Astrocyte (in vitro differentiated cells and primary cell): ENCODE measurements at regions not wholly inside any gene's neighbourhood (a gene's known extent, or its start where the extent isn't known, plus 50 kb on each side); places are given as distances from the start of the nearest gene placed in this dataset.

ENCODE experiments used
- DNase-seq: peaks from one replicate; pipeline ENCODE4 v3.0.0-alpha.2; 2010; ENCODE audit warnings: low read depth
- FAIRE-seq: peaks from 2 replicates; lab custom pipeline; 2011; peaks lifted over from hg19 to GRCh38; lab: Jason Lieb, UNC
- H2AFZ ChIP-seq: 2 replicates; pipeline ENCODE4 v1.6.0; 2012; ENCODE audit warnings: low read depth, low read length, inconsistent platforms
- H3K27ac ChIP-seq: 2 replicates; pipeline ENCODE4 v1.5.1; 2011; ENCODE audit warnings: low read depth, low read length, inconsistent platforms
- H3K27me3 ChIP-seq: 2 replicates; pipeline ENCODE4 v1.6.0; 2011; ENCODE audit warnings: low read length, inconsistent platforms; ENCODE audit not compliant: insufficient read depth
- H3K36me3 ChIP-seq: 2 replicates; pipeline ENCODE4 v1.5.1; 2011; ENCODE audit warnings: low read length, inconsistent platforms; ENCODE audit not compliant: insufficient read depth
- H3K4me1 ChIP-seq: 2 replicates; pipeline ENCODE4 v1.5.1; 2011; ENCODE audit warnings: low read length, inconsistent platforms; ENCODE audit not compliant: insufficient read depth
- H3K4me2 ChIP-seq: 2 replicates; pipeline ENCODE4 v1.6.0; 2012; ENCODE audit warnings: low read length, inconsistent platforms
- H3K4me3 ChIP-seq: 2 replicates; pipeline ENCODE4 v1.5.1; 2011; ENCODE audit warnings: low read depth, mild to moderate bottlenecking, low read length, inconsistent platforms; ENCODE audit not compliant: insufficient read depth
- H3K79me2 ChIP-seq: 2 replicates; pipeline ENCODE4 v1.6.0; 2012; ENCODE audit warnings: mild to moderate bottlenecking, low read length, inconsistent platforms; ENCODE audit not compliant: insufficient read depth
- H3K9ac ChIP-seq: 2 replicates; pipeline ENCODE4 v1.6.0; 2012; ENCODE audit warnings: mild to moderate bottlenecking, low read length, inconsistent platforms
- H3K9me3 ChIP-seq: 2 replicates; pipeline ENCODE4 v1.5.1; 2012; ENCODE audit warnings: low read depth, mild to moderate bottlenecking, low read length, inconsistent platforms; ENCODE audit not compliant: insufficient read depth
- H4K20me1 ChIP-seq: 2 replicates; pipeline ENCODE4 v1.6.0; 2012; ENCODE audit warnings: low read length, inconsistent platforms; ENCODE audit not compliant: insufficient read depth
- H3K27ac Mint-ChIP-seq: one replicate; pipeline ENCODE4 v1.8.0; 2021; ENCODE audit warnings: mild to moderate bottlenecking, mixed read lengths; ENCODE audit not compliant: unreplicated experiment
- H3K27me3 Mint-ChIP-seq: one replicate; pipeline ENCODE4 v1.8.0; 2021; ENCODE audit warnings: low read depth, mixed read lengths; ENCODE audit not compliant: unreplicated experiment
- H3K36me3 Mint-ChIP-seq: one replicate; pipeline ENCODE4 v1.8.0; 2021; ENCODE audit warnings: low read depth, mixed read lengths; ENCODE audit not compliant: unreplicated experiment
- H3K4me1 Mint-ChIP-seq: one replicate; pipeline ENCODE4 v1.8.0; 2021; ENCODE audit warnings: low read depth, mixed read lengths; ENCODE audit not compliant: unreplicated experiment
- H3K4me3 Mint-ChIP-seq: one replicate; pipeline ENCODE4 v1.8.0; 2021; ENCODE audit warnings: mild to moderate bottlenecking, moderate library complexity, mixed read lengths; ENCODE audit not compliant: unreplicated experiment
- H3K9me3 Mint-ChIP-seq: one replicate; pipeline ENCODE4 v1.8.0; 2021; ENCODE audit warnings: mild to moderate bottlenecking, mixed read lengths; ENCODE audit not compliant: unreplicated experiment
- EZH2 ChIP-seq: IDR thresholded peaks from 2 replicates; pipeline ENCODE4 v1.6.1; 2012; ENCODE audit warnings: mild to moderate bottlenecking, low read length, inconsistent platforms; ENCODE audit not compliant: insufficient read depth
- TF ChIP-seq, protein P1 (sequence below): IDR thresholded peaks from 2 replicates; pipeline ENCODE4 v1.5.1; 2011; ENCODE audit warnings: low read depth, mild to moderate bottlenecking, inconsistent platforms, low read length, moderate library complexity; ENCODE audit not compliant: insufficient read depth

DNA sequence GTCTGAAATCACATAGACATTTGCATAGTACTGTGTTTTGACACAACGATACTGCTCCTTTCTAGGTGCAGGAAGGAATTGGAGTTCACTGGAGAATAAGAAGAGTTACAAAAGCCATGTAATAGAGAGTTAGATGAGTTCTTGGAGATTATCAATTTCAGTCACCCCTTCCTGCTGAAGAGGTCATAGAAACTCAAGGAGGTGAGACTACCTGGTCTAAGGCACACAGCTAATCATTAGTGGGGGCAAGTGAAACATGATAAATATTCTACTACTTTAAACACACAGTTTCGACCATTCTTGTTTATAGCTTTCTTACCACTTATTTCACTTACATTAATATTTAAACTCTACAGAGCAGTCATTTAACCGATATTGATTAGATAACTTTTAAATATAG, 286.9 kb upstream of the NXPH2 start:
- H3K9me3 ChIP-seq: no peaks in the 10 kb centered on the region
- no peak overlapping the region for H3K27ac Mint-ChIP-seq
- TF ChIP-seq, protein P1, sequence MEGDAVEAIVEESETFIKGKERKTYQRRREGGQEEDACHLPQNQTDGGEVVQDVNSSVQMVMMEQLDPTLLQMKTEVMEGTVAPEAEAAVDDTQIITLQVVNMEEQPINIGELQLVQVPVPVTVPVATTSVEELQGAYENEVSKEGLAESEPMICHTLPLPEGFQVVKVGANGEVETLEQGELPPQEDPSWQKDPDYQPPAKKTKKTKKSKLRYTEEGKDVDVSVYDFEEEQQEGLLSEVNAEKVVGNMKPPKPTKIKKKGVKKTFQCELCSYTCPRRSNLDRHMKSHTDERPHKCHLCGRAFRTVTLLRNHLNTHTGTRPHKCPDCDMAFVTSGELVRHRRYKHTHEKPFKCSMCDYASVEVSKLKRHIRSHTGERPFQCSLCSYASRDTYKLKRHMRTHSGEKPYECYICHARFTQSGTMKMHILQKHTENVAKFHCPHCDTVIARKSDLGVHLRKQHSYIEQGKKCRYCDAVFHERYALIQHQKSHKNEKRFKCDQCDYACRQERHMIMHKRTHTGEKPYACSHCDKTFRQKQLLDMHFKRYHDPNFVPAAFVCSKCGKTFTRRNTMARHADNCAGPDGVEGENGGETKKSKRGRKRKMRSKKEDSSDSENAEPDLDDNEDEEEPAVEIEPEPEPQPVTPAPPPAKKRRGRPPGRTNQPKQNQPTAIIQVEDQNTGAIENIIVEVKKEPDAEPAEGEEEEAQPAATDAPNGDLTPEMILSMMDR: no peak
- H3K4me1 ChIP-seq: no peaks in the 10 kb centered on the region
- H3K27ac ChIP-seq: no peak overlapping the region
- no peaks in the 10 kb centered on the region for H3K36me3 Mint-ChIP-seq
- no peak overlapping the region for H2AFZ ChIP-seq
- H3K27me3 ChIP-seq: no peaks in the 10 kb centered on the region
- no peaks in the 10 kb centered on the region for H3K36me3 ChIP-seq
- no peak overlapping the region for H3K9ac ChIP-seq
- H4K20me1 ChIP-seq: no peaks in the 10 kb centered on the region
- H3K4me1 Mint-ChIP-seq: peaks cover 3% of the 10 kb centered on the region
- H3K4me2 ChIP-seq: no peak overlapping the region
- no peaks in the 10 kb centered on the region for H3K9me3 Mint-ChIP-seq
- FAIRE-seq: no peak
- DNase-seq: no peak
- H3K4me3 ChIP-seq: no peak overlapping the region
- no peaks in the 10 kb centered on the region for H3K27me3 Mint-ChIP-seq
- H3K79me2 ChIP-seq: no peaks in the 10 kb centered on the region
- H3K4me3 Mint-ChIP-seq: no peak overlapping the region

DNA sequence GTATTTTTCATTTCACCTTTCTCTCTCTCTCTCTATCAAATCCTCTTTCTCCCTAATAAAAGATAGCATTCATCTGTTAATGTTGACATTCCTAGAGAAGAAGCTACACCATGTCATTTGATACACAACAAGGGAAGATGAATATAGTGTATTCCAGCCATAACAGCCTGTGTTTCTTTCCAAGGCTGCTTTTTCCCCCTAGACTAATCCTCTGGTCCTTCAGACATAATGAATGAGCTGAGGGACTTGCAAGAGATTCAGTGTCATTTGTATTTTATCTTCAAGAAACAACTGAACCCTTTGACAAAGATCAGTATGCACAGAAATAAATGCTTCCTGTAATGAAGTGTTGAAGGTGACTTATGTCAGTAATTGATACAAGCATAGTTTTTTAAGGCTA, 284.0 kb upstream of the NXPH2 start:
- H3K9me3 ChIP-seq: no peaks in the 10 kb centered on the region
- no peak overlapping the region for H3K9ac ChIP-seq
- H4K20me1 ChIP-seq: no peaks in the 10 kb centered on the region
- Mint-ChIP-seq H3K36me3 (no peaks in the 10 kb centered on the region), H3K9me3 (no peaks in the 10 kb centered on the region), H3K4me3 (no peak overlapping the region), H3K4me1 (peaks cover 3% of the 10 kb centered on the region), H3K27ac (no peak overlapping the region), H3K27me3 (no peaks in the 10 kb centered on the region)
- H2AFZ ChIP-seq: no peak overlapping the region
- no peak for DNase-seq
- no peaks in the 10 kb centered on the region for H3K36me3 ChIP-seq
- H3K4me2 ChIP-seq: no peak overlapping the region
- H3K27ac ChIP-seq: no peak overlapping the region
- no peak for TF ChIP-seq EZH2
- TF ChIP-seq, protein P1: no peak
- no peaks in the 10 kb centered on the region for H3K79me2 ChIP-seq
- H3K27me3 ChIP-seq: no peaks in the 10 kb centered on the region
- H3K4me3 ChIP-seq: no peak overlapping the region
- no peaks in the 10 kb centered on the region for H3K4me1 ChIP-seq
- FAIRE-seq: no peak

DNA sequence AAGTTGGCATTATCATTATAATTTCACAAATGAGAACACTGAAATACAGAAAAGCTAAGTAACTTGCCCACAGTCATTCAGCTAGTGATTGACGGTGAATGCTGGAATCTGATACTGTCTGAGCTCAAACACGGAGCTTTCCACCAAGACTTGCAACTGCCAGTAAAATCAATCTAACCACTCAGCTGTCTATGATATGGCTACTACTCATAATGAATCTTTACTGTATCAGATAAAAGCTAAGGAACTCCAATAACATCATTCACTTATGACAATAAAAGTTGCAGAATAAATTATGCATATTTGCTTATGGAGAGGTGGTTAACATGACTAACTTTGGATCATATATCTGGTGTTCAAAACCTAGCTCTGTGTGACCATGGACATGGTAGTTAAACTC, 279.4 kb upstream of the NXPH2 start:
- Mint-ChIP-seq H3K27ac (no peak overlapping the region), H3K4me3 (no peak overlapping the region), H3K9me3 (no peaks in the 10 kb centered on the region), H3K27me3 (no peaks in the 10 kb centered on the region), H3K4me1 (peaks cover 4% of the 10 kb centered on the region), H3K36me3 (no peaks in the 10 kb centered on the region)
- H3K4me1 ChIP-seq: no peaks in the 10 kb centered on the region
- no peak overlapping the region for H3K9ac ChIP-seq
- H3K36me3 ChIP-seq: no peaks in the 10 kb centered on the region
- no peak overlapping the region for H3K4me3 ChIP-seq
- no peak overlapping the region for H3K4me2 ChIP-seq
- no peak for FAIRE-seq
- H3K9me3 ChIP-seq: no peaks in the 10 kb centered on the region
- H4K20me1 ChIP-seq: no peaks in the 10 kb centered on the region
- no peaks in the 10 kb centered on the region for H3K27me3 ChIP-seq
- no peak overlapping the region for H2AFZ ChIP-seq
- H3K27ac ChIP-seq: no peak overlapping the region
- no peaks in the 10 kb centered on the region for H3K79me2 ChIP-seq
- no peak for TF ChIP-seq EZH2
- TF ChIP-seq, protein P1: no peak
- DNase-seq: no peak
